Heart left ventricle (tissue), 16 donors: ENCODE measurements at regions not wholly inside any gene's neighbourhood (a gene's known extent, or its start where the extent isn't known, plus 50 kb on each side); places are given as distances from the start of the nearest gene placed in this dataset.

ENCODE experiments used
- ATAC-seq, 4 donors: fragments of 200-7000 bp; cut with Tn5 transposase; one replicate each; pipeline ENCODE4 v1.9.1; 2020 to 2022; ENCODE audit warnings: moderate library complexity in 4 of 4, mild to moderate bottlenecking in 3 of 4, moderate number of reproducible peaks in 1 of 4
- DNase-seq, 5 donors: peaks; one replicate each; pipeline ENCODE4 v3.0.0-alpha.2; 2020
- H3K27ac ChIP-seq, 12 donors: fragments of 200-600 bp; sonication (generic) in 4 of 12; one replicate each; pipeline versions ENCODE4 v1.5.0 to v1.8.0; 2016 to 2022; ENCODE audit warnings: mild to moderate bottlenecking in 2 of 12
- H3K27me3 ChIP-seq, 9 donors: fragments of 200-600 bp; sonication (generic) in 2 of 9; one replicate each; pipeline versions ENCODE4 v1.5.1 to v1.8.0; 2016 to 2022; ENCODE audit warnings: mild to moderate bottlenecking in 3 of 9
- H3K36me3 ChIP-seq, 9 donors: fragments of 200-600 bp; sonication (generic) in 2 of 9; one replicate each; pipeline versions ENCODE4 v1.5.0 to v1.8.0; 2018 to 2022; ENCODE audit warnings: mild to moderate bottlenecking in 2 of 9
- H3K4me1 ChIP-seq, 12 donors: fragments of 200-600 bp; sonication (generic) in 4 of 12; one replicate each; pipeline versions ENCODE4 v1.5.0 to v1.8.0; 2016 to 2022; ENCODE audit warnings: mild to moderate bottlenecking in 3 of 12
- H3K4me3 ChIP-seq, 12 donors: fragments of 200-600 bp; sonication (generic) in 4 of 12; one replicate each; pipeline versions ENCODE4 v1.5.0 to v1.8.0; 2017 to 2022; ENCODE audit warnings: mild to moderate bottlenecking in 9 of 12, moderate library complexity in 4 of 12
- H3K9me3 ChIP-seq, 12 donors: fragments of 200-600 bp; sonication (generic) in 4 of 12; one replicate each; pipeline versions ENCODE4 v1.5.0 to v1.8.0; 2016 to 2022; ENCODE audit warnings: mild to moderate bottlenecking in 1 of 12
- CTCF ChIP-seq, 12 donors: fragments of 200-600 bp; sonication (generic) in 4 of 12; IDR thresholded peaks; one replicate each; pipeline versions ENCODE4 v1.5.0 to v1.8.0; 2018 to 2022; ENCODE audit warnings: antibody characterized with exemption in 12 of 12, mild to moderate bottlenecking in 5 of 12
- POLR2A ChIP-seq, 2 donors: fragments of 450-650 bp; IDR thresholded peaks; one replicate each; pipeline ENCODE4 v1.6.1; 2017; ENCODE audit warnings: antibody characterized with exemption in 2 of 2, mild to moderate bottlenecking in 2 of 2, moderate library complexity in 2 of 2
- WGBS, 4 donors: extraction: QIAGEN DNeasy Blood & Tissue Kit in 2 of 4; methylation state at CpG; one replicate each; pipeline versions ENCODE4 v1.1.5 to v1.1.7; 2013 to 2018; 5-methylcytosine and 5-hydroxymethylcytosine counted together
- intact Hi-C, 10 donors: fragments of 100-400 bp; cut with DNase I; formaldehyde crosslinking; loops; one replicate each; pipeline versions ENCODE4 v1.11.1 to v1.14.2; 2022
- donor health status: ischemic (EF 13 %, LVEDD 7.1; RV severe dilation, severe dysfunction).
- donor health status: healthy with polysubstance abuse.
- donor health status: DM: no; HTN: yes; CAD: no.
- donor health status: DM: no; HTN: no; CAD: no.
- donor health status: ischemic (EF 25% LVEDD 6.9; RV normal size, moderate dysfunction).
- donor health status: ischemic (EF 25% LVEDD 5.7; RV mildly dilated, moderate dysfunction).
- donor health status: healthy.
- donor health status: DM: yes; HTN: yes; CAD: no.
- donor health status: ischemic (EF 35%, LVEDD 5.7; RV mildly dilated, moderate dysfunction).
- donor health status: nonischemic (EF 11% LVEDD 7.7; RV severe dilation, severe dysfunction).
- donor health status: DM: yes; HTN: yes; CAD: no.
- donor health status: PGD.
- donor health status: ischemic (EF 29% LVEDD 5.4; RV normal size, mild dysfunction).
- donor health status: nonischemic (EF 23%, LVEDD 6.1; RV moderate dilation, normal function).

GRCh38 chrX:110417128-110417527 is 58.5 kb downstream of the RTL9 start:
- intact Hi-C loops = loop anchor here in 3 of 10 donors (10.0 kb wide), 3 partner anchors 492 to 702 kb away; no protein-coding TSS in a partner anchor
- Histone ChIP-seq H3K27ac (no peak overlapping the region), H3K9me3 (no peaks in the 10 kb centered on the region), H3K36me3 (no peaks in the 10 kb centered on the region), H3K4me1 (peaks cover 0 to 5% (median 0%) of the 10 kb centered on the region in 12 donors), H3K27me3 (peaks cover 0 to 34% (median 0%) of the 10 kb centered on the region in 9 donors), H3K4me3 (no peak overlapping the region)
- no peak for TF ChIP-seq POLR2A (IDR thresholded peaks at IDR 0.05)
- TF ChIP-seq CTCF (IDR thresholded peaks at IDR 0.05) = no peak
- ATAC-seq (no peak), DNase-seq (no peak)
- WGBS, 4 donors = 75 to 86% (median 80%) methylated on average over 4 of the region's 4 CpGs

- intact Hi-C loops = loop anchor here in 3 of 10 donors (10.0 kb wide), 3 partner anchors 494 to 704 kb away; no protein-coding TSS in a partner anchor
- H3K27ac ChIP-seq = peak overlapping the region in 1 of 12 donors; percentile 3
- DNase-seq = peak in 1 of 5 donors; percentile 8
- peak; percentile 20 to 41 (median 30) for ATAC-seq
- no peaks in the 10 kb centered on the region for H3K4me1 ChIP-seq
- TF ChIP-seq POLR2A (IDR thresholded peaks at IDR 0.05) (no peak), CTCF (IDR thresholded peaks at IDR 0.05) (peak in 4 of 12 donors; percentile 11 to 42 (median 20))
- H3K4me3 ChIP-seq = no peak overlapping the region
- peaks cover 0 to 29% (median 0%) of the 10 kb centered on the region in 9 donors for H3K27me3 ChIP-seq
- no peaks in the 10 kb centered on the region for H3K9me3 ChIP-seq
- no peaks in the 10 kb centered on the region for H3K36me3 ChIP-seq
- 53 to 65% (median 60%) methylated on average over 22 of the region's 22 CpGs for WGBS, 4 donors
Measured at GRCh38 chrX:110418316-110419235, 59.9 kb downstream of the RTL9 start.

GRCh38 chrX:110419512-110419911 is 60.9 kb downstream of the RTL9 start:
- H3K36me3 ChIP-seq = no peaks in the 10 kb centered on the region
- WGBS, 4 donors = 82 to 95% (median 83%) methylated on average over 1 of the region's 1 CpG
- no peak overlapping the region for H3K4me3 ChIP-seq
- H3K4me1 ChIP-seq = no peaks in the 10 kb centered on the region
- no peaks in the 10 kb centered on the region for H3K9me3 ChIP-seq
- no peak overlapping the region for H3K27ac ChIP-seq
- no peak for TF ChIP-seq POLR2A (IDR thresholded peaks at IDR 0.05)
- TF ChIP-seq CTCF (IDR thresholded peaks at IDR 0.05) = no peak
- intact Hi-C loops = loop anchor here in 3 of 10 donors (10.0 kb wide), 3 partner anchors 495 to 705 kb away; no protein-coding TSS in a partner anchor
- DNase-seq = no peak
- ATAC-seq = no peak
- H3K27me3 ChIP-seq = peaks cover 0 to 35% (median 0%) of the 10 kb centered on the region in 9 donors

- no peaks in the 10 kb centered on the region for H3K9me3 ChIP-seq
- intact Hi-C loops = no loop called here
- TF ChIP-seq POLR2A (IDR thresholded peaks at IDR 0.05) (no peak), CTCF (IDR thresholded peaks at IDR 0.05) (peak in 3 of 12 donors; percentile 6 to 24 (median 12))
- no peaks in the 10 kb centered on the region for H3K4me1 ChIP-seq
- no peaks in the 10 kb centered on the region for H3K36me3 ChIP-seq
- no peak overlapping the region for H3K4me3 ChIP-seq
- 53 to 61% (median 55%) methylated on average over 9 of the region's 9 CpGs for WGBS, 4 donors
- peaks cover 0 to 37% (median 0%) of the 10 kb centered on the region in 9 donors for H3K27me3 ChIP-seq
- H3K27ac ChIP-seq = no peak overlapping the region
- DNase-seq = no peak
- peak in 1 of 4 donors; percentile 9 for ATAC-seq
Measured at GRCh38 chrX:110420771-110421499, 62.3 kb downstream of the RTL9 start.
